ENCODE measurements at regions not wholly inside any gene's neighbourhood (a gene's known extent, or its start where the extent isn't known, plus 50 kb on each side); places are given as distances from the start of the nearest gene placed in this dataset.

- Histone ChIP-seq H3K9me3 (ENCODE audit: control insufficient read depth in 1 of 2, insufficient read depth in 1 of 2, low read depth in 1 of 2, low read length in 2 of 2) (no peaks in the 10 kb centered on the region), H2AFZ (ENCODE audit: low read depth, low read length, poor library complexity, severe bottlenecking) (no peak overlapping the region), H3K4me3 (replicated peaks in 1 of 2; ENCODE audit: low read depth in 1 of 2, low read length in 2 of 2) (no peak overlapping the region), H3K27me3 (ENCODE audit: insufficient read depth, low read length) (no peaks in the 10 kb centered on the region), H3K9me2 (ENCODE audit: insufficient read depth) (no peaks in the 10 kb centered on the region), H3K36me3 (ENCODE audit: control insufficient read depth in 1 of 2, insufficient read depth in 2 of 2, low read length in 2 of 2) (no peaks in the 10 kb centered on the region), H3K9ac (ENCODE audit: low read length) (no peak overlapping the region), H3K27ac (ENCODE audit: low read depth, low read length) (no peak overlapping the region), H3K79me2 (ENCODE audit: insufficient read depth, low read length) (no peaks in the 10 kb centered on the region), H3K4me2 (ENCODE audit: low read length) (no peak overlapping the region), H4K20me1 (ENCODE audit: insufficient read depth) (no peaks in the 10 kb centered on the region), H3K4me1 (ENCODE audit: control insufficient read depth in 1 of 2, insufficient read depth in 2 of 2, low read length in 2 of 2) (no peaks in the 10 kb centered on the region)
- intact Hi-C loops (cut with micrococcal nuclease) = no loop called here
- no peak for DNase-seq (ENCODE audit: low read depth, low spot score)
- TF ChIP-seq ZBTB33 (IDR thresholded peaks at IDR 0.05; ENCODE audit: extremely low read depth, insufficient replicate concordance, low read length) (no peak), JUND (IDR thresholded peaks at IDR 0.05) (no peak), ATF3 (IDR thresholded peaks at IDR 0.05) (no peak), CBX3 (IDR thresholded peaks at IDR 0.05; ENCODE audit: low read depth) (no peak), ZNF274 (IDR thresholded peaks at IDR 0.05; ENCODE audit: low read depth, low read length) (no peak), POLR2AphosphoS5 (IDR thresholded peaks at IDR 0.05; ENCODE audit: low read depth, low read length) (no peak), EZH2phosphoT487 (IDR thresholded peaks at IDR 0.05; ENCODE audit: borderline replicate concordance) (no peak)
- ChIA-PET CTCF (no interaction called here), POLR2A (no interaction called here), RAD21 (ENCODE audit: low non-redundant PET in 1 of 2, low total read pairs in 2 of 2, uncharacterized antibody in 2 of 2, unreplicated experiment in 2 of 2) (no interaction called here)
- no TSS peak for BruUV-seq (replicated peaks)
- ATAC-seq = no peak
These were observed 75.7 kb upstream of the KCNA4 start for GRCh38 chr11:30092518-30092917.

GRCh38 chr11:30100495-30100894 lies 83.7 kb upstream of the KCNA4 start:
- TF ChIP-seq ATF3 (IDR thresholded peaks at IDR 0.05) (no peak), FOSL1 (IDR thresholded peaks at IDR 0.05; ENCODE audit: low read depth) (no peak), POLR2A (IDR thresholded peaks at IDR 0.05; ENCODE audit: borderline replicate concordance, extremely low read depth, insufficient read depth, insufficient read length) (no peak), SIN3A (IDR thresholded peaks at IDR 0.05; ENCODE audit: low read depth) (no peak), ELF1 (IDR thresholded peaks at IDR 0.05; ENCODE audit: borderline replicate concordance, low read depth) (no peak), YY1 (IDR thresholded peaks at IDR 0.05; ENCODE audit: extremely low read depth, insufficient replicate concordance, low read depth, low read length) (no peak), CBX3 (IDR thresholded peaks at IDR 0.05; ENCODE audit: low read depth) (no peak), EZH2phosphoT487 (IDR thresholded peaks at IDR 0.05; ENCODE audit: borderline replicate concordance) (no peak), TCF7L2 (IDR thresholded peaks at IDR 0.05; ENCODE audit: borderline replicate concordance, extremely low read depth, insufficient read depth, insufficient read length) (no peak), ZFX (IDR thresholded peaks at IDR 0.05) (no peak)
- RAD21 ChIA-PET (ENCODE audit: low non-redundant PET in 1 of 2, low total read pairs in 2 of 2, uncharacterized antibody in 2 of 2, unreplicated experiment in 2 of 2) = no interaction called here
- CTCF ChIA-PET = no interaction called here
- Histone ChIP-seq H4K20me1 (ENCODE audit: insufficient read depth) (no peaks in the 10 kb centered on the region; the same call in 1 of the 2 replicates), H3K79me2 (ENCODE audit: insufficient read depth, low read length) (no peaks in the 10 kb centered on the region), H2AFZ (ENCODE audit: low read depth, low read length, poor library complexity, severe bottlenecking) (no peak overlapping the region), H3K4me1 (ENCODE audit: control insufficient read depth in 1 of 2, insufficient read depth in 2 of 2, low read length in 2 of 2) (no peaks in the 10 kb centered on the region), H3K9me3 (ENCODE audit: control insufficient read depth in 1 of 2, insufficient read depth in 1 of 2, low read depth in 1 of 2, low read length in 2 of 2) (no peaks in the 10 kb centered on the region), H3K36me3 (ENCODE audit: control insufficient read depth in 1 of 2, insufficient read depth in 2 of 2, low read length in 2 of 2) (no peaks in the 10 kb centered on the region), H3K9me2 (ENCODE audit: insufficient read depth) (no peaks in the 10 kb centered on the region), H3K4me3 (replicated peaks in 1 of 2; ENCODE audit: low read depth in 1 of 2, low read length in 2 of 2) (no peak overlapping the region), H3K4me2 (ENCODE audit: low read length) (no peak overlapping the region), H3K27me3 (ENCODE audit: insufficient read depth, low read length) (no peaks in the 10 kb centered on the region), H3K27ac (ENCODE audit: low read depth, low read length) (no peak overlapping the region), H3K9ac (ENCODE audit: low read length) (no peak overlapping the region)
- intact Hi-C loops (cut with micrococcal nuclease) = no loop called here
- no peak for DNase-seq (ENCODE audit: low read depth, low spot score)
- ATAC-seq = no peak
- BruUV-seq (replicated peaks) = no TSS peak
- POLR2A ChIA-PET = no interaction called here

Measured in HCT116 (cell line).